GM03348 (cell line): ENCODE measurements at regions not wholly inside any gene's neighbourhood (a gene's known extent, or its start where the extent isn't known, plus 50 kb on each side); places are given as distances from the start of the nearest gene placed in this dataset.

Source experiments
- DNase-seq: peaks from one replicate; pipeline ENCODE4 v3.0.0; 2012; ENCODE audit warnings: low spot score

DNA sequence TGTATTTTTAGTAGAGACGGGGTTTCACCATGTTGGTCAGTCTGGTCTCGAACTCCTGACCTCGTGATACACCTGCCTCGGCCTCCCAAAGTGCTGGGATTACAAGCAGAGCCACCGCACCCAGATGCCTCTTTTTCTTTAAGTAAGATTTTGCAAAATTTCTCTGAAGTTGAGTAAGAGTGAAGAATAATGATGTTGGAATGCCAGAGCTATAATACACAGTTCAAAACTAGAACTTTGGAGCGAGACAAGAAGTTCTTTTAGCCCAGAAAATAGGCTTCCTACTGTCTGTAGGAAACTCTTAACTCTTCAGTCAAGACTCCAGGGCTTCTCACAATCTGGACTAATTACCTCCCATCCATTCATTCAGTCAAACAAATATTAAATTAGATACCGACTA lies 51.4 kb downstream of the MARCHF4 start:
- DNase-seq = peak; percentile 48

DNA sequence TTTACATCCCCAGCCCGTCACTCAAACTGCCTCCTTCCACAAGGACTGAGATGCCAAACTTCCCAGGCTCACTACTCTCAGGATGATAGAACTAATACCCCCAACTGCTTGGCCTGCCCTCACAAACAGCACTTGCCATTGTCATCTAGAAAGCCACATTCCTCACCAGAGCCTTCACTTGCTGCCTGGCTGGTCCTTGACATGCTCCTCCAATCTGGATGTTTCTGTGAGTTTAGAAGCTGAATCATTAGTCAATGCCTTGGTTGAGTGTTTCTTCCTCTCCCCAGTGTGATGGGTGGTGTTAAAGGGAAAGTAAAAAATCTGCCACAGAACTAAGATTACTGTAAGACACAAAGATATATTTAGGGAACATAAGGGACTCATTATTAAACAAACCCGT lies 52.5 kb downstream of the MARCHF4 start:
- peak; percentile 75 for DNase-seq

DNA sequence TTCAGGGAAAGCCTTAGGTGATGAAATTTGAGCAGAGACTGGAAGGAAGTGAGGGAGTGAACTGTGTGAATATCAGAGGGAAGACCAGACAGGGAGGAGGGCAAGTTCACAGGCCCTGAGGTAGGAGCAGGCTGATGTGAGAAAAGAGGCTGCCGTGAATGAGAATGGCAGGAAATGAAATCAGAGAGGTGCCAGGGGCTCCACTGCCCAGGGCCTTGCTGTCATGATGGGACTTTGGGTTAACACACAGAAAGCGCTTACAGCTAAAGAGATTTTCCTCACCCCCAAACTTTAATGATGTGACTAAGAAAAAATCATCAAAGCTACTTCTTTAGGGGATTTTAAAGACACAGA lies 53.8 kb downstream of the MARCHF4 start:
- no peak for DNase-seq

DNA sequence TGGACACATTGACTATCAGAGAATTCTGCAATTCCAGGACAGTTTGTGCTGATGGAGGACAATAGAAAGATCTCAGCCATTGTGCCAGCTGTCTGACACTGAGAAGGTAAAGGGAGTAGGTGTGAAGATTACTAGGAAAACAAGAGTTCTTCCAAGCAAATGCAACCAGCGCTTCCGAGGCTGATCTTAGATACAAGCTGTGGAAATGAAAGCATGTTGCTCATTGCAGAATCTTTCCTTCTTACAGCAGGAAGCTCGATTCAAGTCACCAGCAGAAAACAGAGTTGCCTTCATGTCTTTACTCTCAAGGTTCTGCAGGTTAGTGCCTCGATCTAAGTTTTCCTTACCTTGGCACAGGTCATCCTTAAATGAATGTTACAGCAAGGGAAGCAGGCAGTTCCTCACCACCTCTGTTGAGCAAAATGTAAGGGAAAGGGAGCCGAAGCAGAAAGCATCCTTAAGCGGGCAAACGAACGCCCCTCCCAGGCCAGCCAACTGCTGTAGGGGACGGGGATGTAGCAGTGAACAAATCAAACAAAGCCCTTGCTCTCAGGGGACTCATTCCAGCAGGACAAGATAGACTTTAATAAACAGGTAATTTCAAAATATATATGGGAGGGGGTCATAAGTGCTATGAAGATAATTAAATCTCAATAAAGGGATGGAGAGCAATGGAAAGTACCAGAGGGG lies 54.3 kb downstream of the MARCHF4 start:
- no peak for DNase-seq

DNA sequence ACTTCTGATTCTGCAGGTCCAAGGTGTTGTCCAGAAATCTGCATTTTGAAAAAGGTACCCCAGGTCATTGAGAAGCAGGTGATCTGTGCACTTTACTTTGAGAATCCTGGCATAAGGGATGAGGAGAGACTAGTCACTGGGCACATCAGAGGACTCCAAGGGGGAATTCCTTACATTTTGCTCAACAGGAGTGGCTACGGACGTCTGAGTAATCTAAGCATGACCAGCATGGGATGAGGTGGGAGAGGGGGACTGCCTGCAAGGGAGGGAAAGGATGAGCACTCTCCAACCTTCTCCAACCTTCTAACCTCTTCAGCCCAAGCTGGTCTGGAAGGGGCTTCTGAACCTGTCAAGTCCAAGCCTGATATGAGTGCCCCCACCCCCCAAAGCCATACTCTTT lies 55.5 kb downstream of the MARCHF4 start:
- peak; percentile 60 for DNase-seq

DNA sequence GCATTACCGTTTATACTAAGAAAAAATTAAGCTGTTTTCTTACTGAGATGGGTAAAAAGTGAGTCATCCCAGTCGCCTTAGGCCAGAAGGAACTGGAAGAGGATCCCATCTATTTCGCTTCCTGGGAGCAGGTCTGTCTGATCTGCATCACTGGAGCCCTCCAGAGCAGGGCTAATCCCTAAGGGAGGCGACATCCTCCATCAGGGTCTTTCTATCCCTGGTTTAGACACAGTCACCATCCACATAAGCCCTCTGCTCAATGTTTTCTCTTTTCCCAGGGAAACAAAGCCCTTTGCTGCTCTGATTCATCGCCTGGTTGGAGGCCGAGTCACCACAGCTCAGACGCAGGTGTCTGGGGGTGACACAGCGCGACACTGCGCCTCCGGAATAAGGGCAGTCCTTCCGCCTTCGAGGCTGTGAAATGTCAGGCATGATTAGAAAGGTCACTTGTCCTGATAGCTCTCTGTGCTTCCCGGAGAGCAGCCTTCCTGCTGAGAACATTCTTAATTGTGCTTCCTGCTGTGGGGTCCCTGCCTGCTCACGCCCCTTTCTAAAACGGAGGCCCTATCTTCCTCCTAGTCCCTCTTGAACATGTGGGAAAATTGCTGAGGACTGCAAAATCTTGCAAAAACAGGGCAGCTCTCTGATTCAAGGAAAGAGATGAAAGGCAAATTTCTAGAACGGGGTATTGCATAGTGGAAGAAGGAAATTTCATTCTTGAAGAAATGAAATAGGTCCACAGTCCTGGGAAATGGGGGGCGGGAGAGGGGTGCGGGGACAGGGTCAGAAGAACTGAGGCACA lies 56.3 kb downstream of the MARCHF4 start:
- DNase-seq = peak; percentile 62

DNA sequence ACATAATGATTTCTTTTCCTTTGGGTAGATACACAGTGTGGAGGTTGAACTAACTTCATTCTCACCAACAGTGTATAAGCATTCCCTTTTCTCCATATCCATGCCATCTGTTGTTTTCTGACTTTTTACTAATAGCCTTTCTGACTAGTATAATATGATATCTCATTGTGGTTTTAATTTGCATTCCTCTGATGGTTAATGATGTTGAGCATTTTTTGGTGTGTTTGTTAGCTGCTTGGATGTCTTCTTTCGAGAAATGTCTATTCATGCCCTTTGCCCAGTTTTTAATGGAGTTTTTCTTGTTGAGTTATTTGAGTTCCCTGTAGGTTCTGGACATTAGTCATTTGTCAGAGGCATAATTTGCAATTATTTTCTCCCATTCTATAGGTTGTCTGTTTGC lies 59.8 kb downstream of the MARCHF4 start:
- no peak for DNase-seq

DNA sequence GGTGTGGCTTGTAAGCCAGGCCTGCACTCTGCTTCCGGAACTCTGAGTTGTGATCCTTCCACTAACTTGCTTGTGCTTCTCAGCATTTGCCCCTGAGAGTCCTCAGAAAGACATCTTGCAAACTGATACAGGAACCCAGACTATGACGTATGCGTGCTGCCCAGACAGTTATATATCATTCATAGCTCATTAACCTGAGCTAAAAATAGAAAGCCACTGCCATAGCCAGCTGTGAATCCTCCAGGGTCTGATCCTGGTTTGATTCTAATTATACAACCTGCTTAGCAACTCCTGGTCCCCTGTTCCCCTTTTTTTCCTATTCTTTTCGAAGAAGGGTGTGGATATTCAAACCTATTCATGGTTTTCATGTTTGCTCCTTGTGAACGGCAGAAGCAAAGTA lies 63.7 kb downstream of the MARCHF4 start:
- DNase-seq = peak; percentile 52

DNA sequence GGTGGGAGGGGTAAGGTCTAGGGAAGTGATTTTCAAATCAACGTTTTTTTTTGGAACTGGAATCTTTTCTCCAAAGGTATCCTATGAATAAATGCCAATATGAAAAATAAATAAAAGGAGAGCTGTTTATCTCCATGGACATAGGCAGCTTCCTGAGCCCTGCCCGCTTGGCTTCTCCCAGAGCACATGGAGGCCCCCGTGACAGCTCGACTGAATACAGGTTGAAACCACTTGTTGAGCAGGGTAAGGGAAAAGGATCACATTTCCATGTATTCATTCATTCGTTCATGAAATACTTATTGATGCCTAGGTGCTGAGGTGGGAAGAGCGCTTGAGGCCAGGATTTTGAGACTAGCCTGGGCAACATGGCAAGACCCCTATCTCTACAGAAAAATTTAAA lies 64.8 kb downstream of the MARCHF4 start:
- no peak for DNase-seq

DNA sequence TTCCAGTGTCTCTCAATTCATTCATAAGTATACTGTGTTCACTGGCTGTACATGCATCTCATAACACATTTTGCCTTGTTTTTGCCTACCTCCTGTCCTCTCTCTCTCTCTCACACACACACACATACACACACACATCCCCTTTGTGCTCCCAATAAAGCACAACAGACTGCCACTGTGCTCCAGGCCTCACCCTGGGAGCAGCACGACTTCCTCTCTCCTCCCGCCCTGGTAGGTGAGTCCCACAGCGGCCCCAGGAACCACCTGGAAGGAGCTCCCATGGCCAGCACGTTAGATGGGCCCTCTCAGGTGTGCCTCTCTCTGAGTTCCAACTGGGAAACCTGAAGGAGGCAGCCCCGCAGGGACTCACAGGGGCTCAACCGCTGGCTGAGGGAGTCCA lies 65.4 kb downstream of the MARCHF4 start:
- no peak for DNase-seq

DNA sequence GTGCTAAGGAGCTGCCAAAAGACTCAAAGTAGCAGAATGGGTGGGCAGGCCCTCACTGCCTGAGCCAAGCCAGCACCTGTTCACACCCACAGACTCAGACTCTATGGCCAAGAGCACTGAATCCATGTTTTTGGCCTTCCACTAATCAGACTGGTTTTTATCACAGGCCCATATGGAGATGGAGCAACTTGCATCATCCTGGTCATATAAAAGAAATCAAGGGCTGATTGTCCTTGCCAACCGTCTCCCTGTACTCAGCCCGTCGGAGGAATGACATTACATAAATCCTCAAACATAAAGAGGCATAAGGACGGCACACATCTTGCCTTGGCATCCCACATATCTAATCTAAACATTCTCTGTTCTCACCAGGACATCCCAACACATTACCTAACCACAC lies 66.7 kb downstream of the MARCHF4 start:
- no peak for DNase-seq

DNA sequence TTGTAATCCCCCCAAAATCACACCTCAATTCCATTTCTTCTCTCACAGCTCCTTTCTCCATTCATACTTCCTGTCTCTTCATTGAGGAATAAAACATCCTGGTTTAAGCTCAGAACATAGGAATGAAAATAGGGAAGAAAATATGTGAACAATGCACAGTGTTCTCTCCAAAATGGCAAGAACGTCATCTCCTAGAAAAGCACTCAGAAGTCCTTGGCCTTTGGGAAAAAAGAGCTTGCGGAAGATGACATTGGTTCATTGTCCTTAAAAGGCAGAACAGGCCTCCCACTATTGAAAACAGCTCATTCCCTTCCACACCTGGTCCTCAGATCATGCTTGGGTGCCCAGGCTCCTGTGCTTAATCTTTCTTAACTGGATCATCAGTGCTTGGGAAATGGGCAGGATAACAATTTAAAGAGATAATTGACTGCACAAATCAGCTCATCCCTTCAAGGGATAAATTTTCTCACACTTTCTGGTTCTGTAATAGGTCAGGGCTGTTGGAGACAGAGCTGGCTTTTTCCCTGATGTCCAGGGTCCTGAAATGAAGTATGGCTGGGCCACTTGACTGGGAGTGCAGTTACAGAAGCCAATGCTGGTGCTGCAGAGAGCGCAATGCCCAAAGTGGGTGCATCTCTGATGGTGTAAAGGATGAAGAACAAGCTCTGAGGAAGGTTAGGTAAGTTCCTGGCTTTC lies 69.2 kb downstream of the MARCHF4 start:
- peak; percentile 67 for DNase-seq

DNA sequence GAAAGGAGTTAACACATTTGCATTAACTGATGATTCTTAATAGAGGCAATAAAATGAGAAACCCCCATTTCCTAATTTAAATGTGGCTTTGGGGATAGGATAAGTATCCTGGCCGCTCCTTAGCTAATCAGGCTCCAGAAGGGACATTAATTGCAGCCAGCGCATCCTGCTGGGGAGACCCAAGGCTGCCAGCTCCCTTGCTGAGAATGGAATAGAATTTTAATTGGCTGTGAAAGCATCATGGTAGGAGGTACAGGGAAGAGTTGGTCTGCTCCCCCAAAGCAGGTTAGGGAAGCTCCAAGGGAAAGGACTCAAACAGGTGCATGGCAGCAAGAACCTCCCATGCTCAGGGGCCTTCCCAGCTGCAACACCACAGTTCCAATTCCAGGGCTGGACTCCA lies 71.4 kb downstream of the MARCHF4 start:
- DNase-seq = no peak

DNA sequence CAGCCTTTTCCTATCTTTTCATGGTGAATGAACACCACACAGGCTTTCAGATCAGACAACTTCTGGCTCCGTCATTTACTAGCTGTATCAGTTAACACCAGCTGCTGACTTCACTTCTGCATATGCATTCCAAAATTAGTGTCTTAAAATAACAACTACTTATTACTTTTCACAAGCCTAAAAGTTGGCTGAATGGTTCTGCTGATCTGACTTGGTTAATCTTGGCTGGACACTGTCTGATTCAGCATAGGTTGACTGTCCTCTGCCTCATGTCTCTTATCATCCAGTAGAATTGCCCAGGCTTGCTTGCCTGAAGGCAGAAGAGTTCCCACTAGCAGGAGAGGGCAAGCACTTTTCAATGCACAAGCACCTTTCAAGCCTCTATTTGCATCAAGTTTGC lies 72.7 kb downstream of the MARCHF4 start:
- no peak for DNase-seq

DNA sequence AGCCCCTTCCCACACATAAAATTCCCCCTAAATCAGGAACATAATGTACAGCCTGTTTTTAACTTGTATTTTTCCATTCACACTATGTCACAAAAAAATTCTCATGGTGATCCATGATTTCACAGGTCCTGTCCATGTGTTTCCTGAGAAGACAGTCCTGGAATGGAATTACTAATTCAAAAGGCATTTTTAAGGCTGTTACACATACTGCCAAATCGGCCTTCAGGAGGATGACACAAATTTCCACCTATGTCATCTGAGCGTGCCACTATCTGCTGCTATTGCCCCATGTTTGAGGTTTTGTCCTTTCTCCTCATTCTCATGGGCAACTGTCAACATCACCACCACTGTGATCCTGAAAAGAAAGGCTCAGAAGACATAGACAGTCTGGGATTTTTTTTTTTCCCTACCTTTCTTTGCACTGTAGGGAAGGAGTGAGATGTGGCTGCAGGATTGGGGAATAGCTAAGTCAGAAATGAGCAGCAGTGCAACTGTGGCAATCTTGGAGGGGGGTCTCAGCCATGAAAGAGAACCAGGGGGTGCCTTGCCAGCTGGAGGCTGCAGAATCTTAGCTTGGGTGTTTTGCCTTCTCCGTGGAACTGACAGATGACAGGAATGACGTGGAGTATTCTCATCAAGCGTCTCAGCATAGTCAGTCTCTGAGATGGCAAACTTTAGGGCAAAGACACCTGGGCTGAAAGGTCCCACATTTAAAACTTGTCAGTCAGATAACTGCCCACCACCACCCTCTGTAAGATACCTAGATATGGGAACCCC lies 73.4 kb downstream of the MARCHF4 start:
- peak; percentile 82 for DNase-seq

DNA sequence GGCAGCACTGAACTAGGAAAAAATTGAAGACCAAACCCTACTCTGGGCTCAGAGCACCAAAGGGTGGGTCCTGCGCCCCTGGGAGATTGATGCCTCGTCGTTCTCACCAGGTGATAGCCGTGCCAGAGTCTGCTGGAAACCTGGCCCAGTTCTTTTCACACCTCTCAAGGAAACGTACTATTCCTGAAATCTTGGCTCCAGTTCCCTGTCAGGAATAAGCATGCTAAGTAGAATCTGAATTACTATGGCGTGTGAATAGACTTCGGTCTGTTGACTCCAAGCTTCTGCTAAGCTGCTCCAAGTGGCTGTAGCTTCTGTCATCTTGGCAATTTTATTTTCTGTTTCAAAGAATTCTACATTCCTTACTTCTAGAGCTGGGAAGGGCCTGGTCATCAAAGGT lies 75.4 kb downstream of the MARCHF4 start:
- DNase-seq = no peak

DNA sequence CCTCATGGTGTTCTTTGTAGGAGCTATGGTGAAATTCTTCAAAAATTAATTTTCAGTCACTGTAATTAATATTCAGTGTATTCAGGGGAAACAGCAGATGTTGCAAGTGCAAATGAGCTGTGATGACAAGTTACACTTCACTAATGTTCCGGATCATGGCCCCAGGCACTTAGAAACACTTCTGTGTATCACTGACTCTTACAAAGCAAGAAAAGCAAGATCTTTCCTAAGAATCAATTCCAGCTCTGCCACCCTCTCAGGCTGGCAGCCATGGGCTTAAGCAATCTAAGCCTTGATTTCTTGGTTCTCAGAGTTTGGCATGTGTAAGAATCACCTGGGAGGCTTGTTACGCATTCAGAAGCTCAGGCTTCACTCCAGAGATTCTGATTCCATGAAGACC lies 78.0 kb downstream of the MARCHF4 start:
- no peak for DNase-seq

DNA sequence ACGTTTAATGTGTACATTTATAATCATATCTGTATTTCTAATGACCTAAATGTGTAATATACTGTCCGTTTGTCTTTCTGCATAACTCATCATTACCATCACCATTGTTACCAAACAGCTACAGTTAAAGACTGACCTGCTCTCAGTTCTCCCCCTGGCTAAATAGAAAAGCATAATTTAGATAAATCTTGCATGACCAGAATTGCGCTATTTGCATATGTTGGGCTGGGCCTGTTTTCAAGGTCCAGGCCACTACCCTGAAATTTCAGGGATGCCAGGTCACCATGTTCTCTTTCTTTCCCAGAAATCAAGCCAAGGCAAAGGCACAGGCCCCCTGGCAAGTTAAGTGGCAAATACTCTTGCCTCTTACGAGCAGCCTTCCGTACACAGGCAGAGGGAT lies 78.4 kb downstream of the MARCHF4 start:
- DNase-seq = no peak

DNA sequence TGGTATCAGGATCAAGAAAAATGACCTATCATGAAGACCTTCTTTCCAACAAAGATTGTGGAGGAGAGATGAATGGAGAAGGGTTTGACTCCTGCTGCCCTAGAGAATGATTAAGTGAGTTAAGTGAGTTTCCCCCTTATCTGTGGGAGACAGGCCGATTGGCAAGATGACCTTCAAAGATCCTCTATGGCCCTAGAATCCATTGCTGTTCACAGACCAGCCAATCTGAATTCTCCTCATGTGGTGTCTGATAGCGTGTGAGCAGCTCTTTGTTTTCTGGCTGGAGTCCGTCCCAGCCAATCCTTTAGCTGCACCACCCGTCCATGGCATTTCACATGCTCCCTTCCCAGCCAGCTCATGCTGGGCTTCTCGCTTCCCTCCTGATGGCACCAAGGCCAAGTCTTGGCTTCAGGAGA lies 79.4 kb downstream of the MARCHF4 start:
- peak; percentile 37 for DNase-seq

DNA sequence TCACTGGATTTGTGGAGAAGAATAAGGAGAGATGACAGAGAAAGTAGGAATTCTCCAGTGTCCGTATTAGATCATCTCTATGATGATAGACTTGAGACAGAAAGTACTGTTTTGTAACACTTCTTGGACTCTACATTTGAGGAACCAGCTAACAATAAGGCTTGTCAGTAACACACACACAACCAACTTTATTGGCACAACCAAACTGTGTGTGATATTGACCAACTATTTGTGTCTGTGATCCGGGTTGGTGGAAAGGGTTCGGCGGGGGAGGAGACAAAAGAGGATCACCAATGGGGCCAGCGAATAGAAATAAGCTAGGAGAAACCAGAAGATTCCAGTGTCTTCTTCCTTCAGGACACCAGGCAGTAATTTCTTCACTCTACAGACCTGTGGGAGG lies 79.8 kb downstream of the MARCHF4 start:
- no peak for DNase-seq

DNA sequence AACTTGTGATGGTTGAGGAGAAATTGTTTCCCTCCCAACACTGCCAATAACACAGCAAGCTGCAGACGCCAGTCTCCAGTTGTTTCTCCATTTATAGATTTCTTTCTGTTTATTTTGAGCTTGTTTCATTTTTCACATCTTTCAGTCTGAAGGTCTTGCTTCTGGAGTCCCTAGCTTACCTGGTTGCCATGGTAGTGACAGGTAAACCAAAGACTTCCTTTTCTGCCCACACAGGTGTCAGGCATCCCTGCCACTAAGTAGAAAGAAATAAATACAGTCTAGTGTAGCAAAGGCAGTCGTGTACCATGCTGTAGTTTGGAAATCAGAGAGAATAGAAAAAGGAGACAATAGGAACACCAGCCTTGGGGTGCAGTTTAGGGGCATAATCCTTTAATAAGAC lies 82.8 kb downstream of the MARCHF4 start:
- no peak for DNase-seq

DNA sequence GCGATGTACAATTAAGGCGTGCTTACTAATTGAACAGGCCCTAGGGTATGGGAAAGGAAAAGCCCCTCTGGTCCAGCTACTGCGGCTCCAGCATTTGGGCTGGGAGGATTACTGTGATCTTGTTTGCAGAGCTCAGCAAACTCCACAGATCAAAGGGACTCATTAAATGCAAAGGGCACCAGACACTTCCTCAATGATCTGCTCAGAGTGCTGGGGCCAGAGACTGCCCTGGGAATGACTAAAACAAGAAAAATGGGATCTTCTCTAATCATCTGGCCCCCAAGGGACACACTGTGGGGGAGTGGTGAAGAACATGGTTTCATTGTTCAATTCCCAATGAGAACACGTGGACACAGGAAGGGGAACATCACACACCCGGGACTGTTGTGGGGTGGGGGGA lies 85.0 kb downstream of the MARCHF4 start:
- peak; percentile 68 for DNase-seq
